NCI-H2196 treated with DMSO at 0.1 percent for 48 hours (cell line): ENCODE measurements at regions not wholly inside any gene's neighbourhood (a gene's known extent, or its start where the extent isn't known, plus 50 kb on each side); places are given as distances from the start of the nearest gene placed in this dataset.
A peak's percentile ranks its signal among the peaks of the same experiment; 100 is the strongest.
"Not testable (repeated sequence)": the region's sequence is repeated elsewhere in the genome, so short reads cannot be mapped to it uniquely, and the experiment has no call there.

Experiments
- DNase-seq: peaks from one replicate; lab custom pipeline; 2025; ENCODE audit not compliant: unreplicated experiment; lab: John Stamatoyannopoulos, UW

GRCh38 chr9:7313389-7313788 is 486.2 kb downstream of the DMAC1 start:
- no peak for DNase-seq

DNA sequence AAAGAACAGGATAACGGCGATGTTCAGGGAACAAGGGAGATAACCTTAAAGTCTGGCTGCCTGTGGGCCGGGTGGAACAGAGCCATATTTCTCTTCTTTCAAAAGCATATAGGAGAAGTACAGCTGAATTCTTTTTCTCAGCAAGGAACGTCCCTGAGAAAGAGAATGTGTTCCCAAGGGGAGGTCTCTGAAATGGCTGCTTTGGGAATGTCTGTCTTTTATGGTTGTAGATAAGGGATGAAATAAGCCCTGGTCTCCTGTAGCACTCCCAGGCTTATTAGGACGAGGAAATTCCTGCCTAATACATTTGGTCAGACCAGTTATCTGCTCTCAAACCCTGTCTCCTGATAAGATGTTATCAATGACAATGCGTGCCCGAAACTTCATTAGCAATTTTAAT is 490.5 kb downstream of the DMAC1 start:
- DNase-seq = not testable (repeated sequence)

- no peak for DNase-seq
Measured at GRCh38 chr9:7305677-7306076, 493.9 kb downstream of the DMAC1 start.

DNA sequence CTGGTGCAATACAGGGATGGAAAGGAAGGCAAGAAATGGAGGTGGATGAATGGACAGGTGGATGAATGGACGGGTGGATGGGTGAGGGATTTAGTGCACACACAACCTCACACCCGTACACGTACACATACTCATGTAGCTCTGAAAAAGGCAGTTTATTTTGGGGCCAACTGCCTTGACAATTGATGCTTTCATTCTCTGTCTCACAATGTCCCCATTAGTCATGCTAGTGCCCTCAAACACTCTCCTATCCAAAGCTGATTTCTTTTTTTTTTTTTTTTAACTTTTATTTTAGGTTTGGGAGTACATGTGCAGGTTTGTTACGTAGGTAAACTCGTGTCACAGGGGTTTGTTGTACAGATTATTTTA is 495.0 kb downstream of the DMAC1 start:
- no peak for DNase-seq

DNA sequence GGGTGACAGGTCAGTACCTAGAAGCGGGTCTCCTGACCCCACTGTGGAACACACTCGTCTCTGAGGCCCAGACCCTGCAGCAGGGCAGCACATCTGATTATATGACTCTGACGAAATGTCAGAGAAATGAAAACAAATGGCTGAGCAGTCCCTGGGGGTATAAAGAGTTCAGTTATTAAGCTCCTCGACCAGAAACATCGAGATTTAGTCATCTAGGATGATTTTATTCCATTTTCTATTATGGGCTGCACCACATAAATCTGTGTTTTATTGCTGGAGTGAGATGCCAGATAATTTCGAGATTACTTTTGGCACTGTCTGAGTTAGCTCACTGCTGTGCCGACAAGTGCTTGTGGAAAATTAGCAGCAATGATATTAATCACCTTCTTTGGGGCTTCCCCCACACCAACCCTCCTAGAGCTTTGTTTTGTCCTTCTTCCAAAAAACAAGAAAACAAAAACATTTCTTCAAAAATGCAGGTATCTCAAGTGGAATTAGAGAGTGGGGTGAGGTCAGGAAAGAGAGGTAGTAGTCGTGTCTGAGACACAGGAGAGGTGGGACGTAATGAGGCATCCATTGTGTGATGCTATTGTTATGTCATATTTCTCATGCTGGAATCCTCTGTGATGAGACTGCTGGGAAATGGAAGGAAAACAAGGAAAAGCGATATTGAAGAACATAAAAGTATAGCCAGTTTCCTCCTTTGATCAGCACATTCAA is 495.5 kb downstream of the DMAC1 start:
- no peak for DNase-seq

DNA sequence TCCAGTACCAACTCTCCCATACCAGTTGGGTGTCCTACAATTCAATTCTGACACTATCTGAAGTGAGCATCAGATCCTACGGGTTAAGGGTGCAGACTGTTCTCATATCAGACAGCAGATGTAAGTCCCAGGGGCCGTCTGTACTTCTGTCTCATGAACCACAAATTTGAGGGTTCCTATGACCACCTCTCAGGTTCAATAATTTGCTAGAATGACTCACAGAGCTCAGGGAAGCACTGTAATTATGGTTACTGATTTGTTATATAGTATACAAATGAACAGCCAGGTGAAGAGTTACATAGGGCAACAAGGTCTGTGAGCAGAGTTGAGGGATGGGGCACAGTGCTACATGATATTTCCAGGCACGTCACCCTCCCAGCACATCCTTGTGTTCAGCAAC is 499.1 kb downstream of the DMAC1 start:
- DNase-seq = no peak

DNA sequence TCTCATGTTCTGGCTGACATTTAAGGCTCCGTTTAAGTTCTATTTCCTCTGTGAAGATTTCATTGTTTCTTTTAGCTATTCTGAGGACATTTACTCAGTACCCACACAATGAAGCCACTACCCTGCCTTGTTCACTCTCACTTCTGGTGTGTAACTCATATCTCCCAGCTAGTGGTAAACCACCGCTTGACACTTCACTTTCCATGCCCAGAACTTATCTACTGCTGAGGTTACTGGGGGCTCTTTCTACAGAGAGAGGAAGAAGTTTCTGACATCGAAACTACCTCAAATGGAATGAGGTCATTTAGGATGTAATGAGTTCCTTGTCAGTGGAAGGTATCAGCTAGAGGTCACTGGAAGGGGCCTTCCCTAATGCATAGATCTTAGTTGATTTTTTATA is 501.5 kb downstream of the DMAC1 start:
- no peak for DNase-seq

DNA sequence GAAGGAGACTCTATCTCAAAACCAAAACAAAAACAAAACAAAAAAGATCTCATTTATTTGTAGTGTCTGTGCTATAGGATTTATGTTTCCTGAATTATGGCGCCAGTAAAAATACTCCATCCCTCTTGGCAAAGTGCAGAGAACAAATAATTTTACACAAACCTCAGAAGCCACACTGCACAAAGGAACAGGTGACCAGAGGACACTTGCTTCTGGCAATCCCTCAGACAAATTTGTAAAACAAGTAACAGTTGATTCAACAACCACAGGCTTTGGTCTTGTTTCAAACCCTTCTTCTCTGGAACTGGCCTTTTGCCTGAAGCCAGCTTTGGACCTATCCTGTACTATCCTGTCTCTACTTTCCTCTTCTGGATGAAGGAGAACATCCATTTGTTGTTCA is 502.1 kb downstream of the DMAC1 start:
- DNase-seq = no peak

- no peak for DNase-seq
Measured at GRCh38 chr9:7293091-7293490, 506.5 kb downstream of the DMAC1 start.

DNA sequence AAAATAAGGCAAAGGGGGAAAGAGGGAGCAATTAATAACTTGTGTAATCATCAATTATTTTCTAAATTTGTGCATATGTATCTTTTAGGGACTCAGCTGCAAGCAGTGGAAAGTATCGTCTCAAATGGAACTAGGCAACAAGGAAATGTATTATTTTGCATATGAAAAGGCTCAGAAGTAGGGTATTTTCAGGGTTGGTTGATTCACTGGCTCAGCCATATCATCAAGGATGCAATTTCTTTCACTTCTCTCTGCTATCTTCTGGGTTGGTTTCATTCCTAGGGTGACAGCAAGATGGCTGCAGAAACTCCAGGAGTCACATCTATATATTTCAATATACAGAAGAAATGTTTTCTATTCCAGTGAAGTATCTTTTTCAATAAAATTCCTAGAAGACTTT is 509.8 kb downstream of the DMAC1 start:
- DNase-seq = no peak

- no peak for DNase-seq
Measured at GRCh38 chr9:7287986-7288385, 511.6 kb downstream of the DMAC1 start.

DNA sequence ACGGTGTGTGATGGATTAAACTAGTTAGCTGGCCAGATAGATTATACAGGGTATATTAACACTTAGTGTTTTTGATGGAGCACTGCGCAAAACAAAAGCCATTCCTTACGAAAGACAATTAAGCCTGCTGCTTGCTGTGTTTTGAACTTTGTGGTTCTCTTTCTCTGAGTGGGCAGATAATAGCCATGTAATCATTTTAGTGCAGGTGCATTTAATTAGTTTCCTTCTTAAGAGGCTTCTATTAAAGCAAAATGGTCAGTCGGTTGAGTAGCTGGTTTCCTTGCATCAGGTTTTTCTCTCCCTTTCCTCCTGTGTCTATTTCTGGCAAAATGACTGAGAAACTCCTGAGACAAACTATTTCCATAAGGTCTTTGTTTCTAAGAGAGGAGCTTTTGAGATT is 512.5 kb downstream of the DMAC1 start:
- no peak for DNase-seq

DNA sequence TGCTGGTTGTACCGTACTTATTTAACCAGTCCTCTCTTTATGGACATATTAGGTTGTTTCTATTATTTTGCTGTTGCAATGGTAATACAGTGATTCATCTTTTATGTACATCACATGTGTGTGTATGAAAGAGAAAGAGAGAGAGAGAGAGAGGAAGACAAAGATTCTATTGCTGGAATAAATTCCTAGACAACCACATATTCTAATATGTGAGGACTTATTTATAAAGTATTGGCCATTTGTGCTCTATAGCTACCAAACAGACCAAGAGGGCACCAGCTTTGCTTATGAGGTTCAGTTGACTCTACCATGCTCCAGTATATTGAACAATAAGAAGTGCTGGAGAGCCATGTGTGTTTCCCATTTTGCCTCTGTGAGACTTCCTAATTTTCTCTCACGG is 513.5 kb downstream of the DMAC1 start:
- no peak for DNase-seq

DNA sequence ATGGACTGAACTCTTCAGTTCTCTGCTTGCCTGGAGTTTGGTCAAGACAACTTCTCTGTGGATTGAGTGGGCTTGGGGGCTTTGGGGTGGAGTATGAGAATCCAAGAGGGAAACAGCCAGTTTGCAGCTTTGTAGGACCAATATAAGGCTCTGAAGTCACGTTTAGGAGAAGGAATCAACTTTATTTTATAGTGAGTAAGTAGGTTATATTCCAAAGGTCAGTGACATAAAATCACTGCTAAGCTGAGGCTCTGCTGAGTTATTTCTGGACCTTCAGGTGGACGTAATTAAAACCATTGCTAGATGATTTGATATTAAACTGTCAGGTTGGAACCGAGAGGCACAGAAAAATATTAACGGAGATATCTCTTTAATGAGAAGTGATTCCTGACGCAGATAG is 514.4 kb downstream of the DMAC1 start:
- DNase-seq = no peak

DNA sequence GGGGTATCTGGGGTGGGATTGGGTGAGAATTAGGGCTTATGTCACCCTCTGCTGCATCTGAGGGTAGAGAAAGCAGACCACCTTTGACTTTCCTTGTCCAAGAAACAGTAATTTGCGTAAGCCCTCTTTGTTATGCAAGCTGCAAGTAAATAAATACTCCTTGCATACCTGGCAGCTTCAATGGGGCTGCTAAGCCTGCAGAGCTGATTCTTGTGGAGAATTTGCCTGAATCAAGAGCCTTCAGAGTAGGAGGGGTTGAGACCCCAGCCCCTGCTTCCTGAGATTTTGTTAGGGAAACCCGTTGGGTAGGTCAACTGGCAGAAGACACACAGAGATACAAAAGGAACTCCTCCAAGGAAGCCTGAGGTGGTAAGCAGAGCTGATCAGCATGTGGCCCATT is 515.1 kb downstream of the DMAC1 start:
- DNase-seq = no peak

DNA sequence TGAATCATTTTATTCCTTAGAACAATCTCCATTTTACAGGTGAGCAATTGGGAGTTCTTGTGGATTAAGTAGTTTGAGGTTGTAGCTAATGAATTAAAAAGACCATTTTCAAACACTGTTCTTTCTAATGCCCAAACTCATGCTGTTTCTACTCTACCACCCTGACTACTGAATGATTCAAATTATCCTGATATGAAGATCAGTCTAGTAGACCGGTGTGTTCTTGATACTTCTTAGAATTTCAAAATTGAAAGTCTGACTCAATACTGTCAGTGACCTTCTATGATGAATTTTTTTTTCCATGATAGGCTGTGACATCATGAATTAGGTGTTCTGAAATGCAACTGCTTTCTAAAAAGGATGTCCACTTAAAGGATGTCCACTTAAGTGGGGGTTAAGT is 515.5 kb downstream of the DMAC1 start:
- DNase-seq = no peak

GRCh38 chr9:7273575-7273974 is 515.8 kb downstream of the KDM4C start:
- DNase-seq = no peak

- DNase-seq = peak; percentile 45
Measured at GRCh38 chr9:7266911-7267595, 509.3 kb downstream of the KDM4C start.

- no peak for DNase-seq
Measured at GRCh38 chr9:7265181-7265580, 507.4 kb downstream of the KDM4C start.

GRCh38 chr9:7259544-7260241 is 501.9 kb downstream of the KDM4C start:
- DNase-seq = no peak

DNA sequence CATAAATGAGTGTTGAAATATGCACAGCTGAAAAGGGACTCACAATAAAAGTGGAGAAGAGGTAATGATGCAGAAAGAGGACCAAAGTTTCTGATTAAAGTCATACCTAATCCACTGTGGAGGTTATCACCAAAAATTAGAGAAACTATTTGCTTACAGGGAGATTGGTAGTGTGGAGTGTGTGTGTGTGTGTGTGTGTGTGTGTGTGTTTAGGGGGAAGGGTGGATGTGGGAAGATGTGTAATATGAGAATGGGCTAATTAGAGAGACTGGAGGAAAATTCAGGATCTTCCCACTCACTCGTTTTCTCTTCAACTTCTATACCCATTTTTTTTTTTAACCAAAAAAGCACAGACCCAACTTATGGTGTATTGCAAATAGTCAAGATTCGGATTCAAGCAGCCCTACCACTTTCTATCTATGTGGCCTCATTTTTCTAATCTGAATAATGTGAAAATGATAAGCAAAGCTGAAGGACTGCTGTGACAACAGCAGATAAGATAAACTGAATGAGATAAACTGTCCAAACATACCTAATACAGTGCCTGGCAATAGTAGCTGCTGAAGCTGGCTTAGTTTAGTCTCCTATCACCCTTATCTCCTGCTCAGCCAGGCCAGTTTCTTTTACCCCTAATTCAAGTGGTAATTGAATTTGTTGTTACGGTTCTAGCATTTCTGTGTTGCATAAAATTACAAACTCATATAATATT is 501.1 kb downstream of the KDM4C start:
- DNase-seq = no peak
